Colon (tissue), 2 donors: ENCODE measurements at regions not wholly inside any gene's neighbourhood (a gene's known extent, or its start where the extent isn't known, plus 50 kb on each side); places are given as distances from the start of the nearest gene placed in this dataset.
"Not testable (repeated sequence)": the region's sequence is repeated elsewhere in the genome, so short reads cannot be mapped to it uniquely, and the experiment has no call there.

ENCODE experiments used
- FAIRE-seq: peaks from 2 replicates; lab custom pipeline; 2012; peaks lifted over from hg19 to GRCh38; lab: Jason Lieb, UNC
- donor health status: control.
- donor health status: control.

- FAIRE-seq: no peak
These were observed 676.1 kb upstream of the KLHL1 start for GRCh38 chr13:70784207-70784989.

GRCh38 chr13:70769817-70770216, 661.6 kb upstream of the KLHL1 start:
- FAIRE-seq: no peak

DNA sequence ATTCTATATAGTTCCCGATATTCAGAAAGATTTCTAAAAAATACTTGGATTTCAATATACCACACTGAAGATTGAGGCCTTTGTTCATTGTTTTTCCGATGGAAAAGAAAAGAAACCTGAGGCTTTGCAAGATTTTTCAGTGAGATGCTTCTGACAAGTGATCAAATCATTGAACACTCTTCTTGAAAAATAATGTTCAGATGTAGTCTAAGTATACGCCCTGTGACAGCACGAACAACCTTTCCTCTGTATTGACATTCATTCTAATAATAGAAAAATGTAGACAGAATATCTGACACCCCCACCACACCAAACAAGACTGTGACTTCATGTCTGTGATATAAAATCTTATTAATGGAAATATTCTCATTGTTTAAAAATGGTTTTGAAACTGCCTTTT, 650.7 kb upstream of the KLHL1 start:
- FAIRE-seq: no peak

- FAIRE-seq: no peak
These were observed 647.8 kb upstream of the KLHL1 start for GRCh38 chr13:70756088-70756487.

- no peak for FAIRE-seq
These were observed 647.2 kb upstream of the KLHL1 start for GRCh38 chr13:70755456-70755855.

DNA sequence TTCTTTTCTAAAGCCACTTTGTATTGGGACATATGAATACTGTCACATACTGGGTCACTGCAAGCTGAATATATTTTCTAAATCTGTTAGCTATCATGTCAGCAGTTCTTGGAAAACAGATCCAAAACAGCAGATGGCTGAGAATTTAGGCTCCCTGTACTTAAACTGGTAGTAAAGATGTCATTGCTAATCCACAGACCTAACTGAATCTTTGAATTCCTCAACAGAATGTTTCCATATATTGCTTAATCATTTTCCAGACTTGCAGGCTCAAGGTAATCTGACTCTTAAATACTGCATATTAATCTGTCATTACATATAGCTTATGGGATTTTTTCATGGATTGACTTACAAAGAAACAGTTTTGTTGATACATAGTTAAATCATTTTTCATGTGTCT, 639.0 kb upstream of the KLHL1 start:
- FAIRE-seq: no peak

DNA sequence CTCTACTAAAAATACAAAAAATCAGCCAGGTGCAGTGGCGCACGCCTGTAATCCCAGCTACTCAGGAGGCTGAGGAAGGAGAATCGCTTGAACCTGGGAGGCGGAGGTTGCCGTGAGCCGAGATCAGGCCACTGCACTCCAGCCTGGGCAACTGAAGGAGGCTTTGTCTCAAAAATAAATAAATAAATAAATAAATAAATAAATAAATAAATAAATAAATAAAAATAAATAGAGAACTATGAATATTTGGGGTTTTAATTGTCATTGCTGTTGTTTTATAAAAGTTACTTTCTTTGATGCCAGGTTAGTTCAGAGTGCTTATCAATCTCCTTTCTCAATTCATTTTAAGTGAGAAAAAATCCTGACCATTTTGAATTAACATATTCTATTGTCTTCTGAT, 638.2 kb upstream of the KLHL1 start:
- not testable (repeated sequence) for FAIRE-seq

GRCh38 chr13:70736622-70737317, 628.5 kb upstream of the KLHL1 start:
- FAIRE-seq: no peak

DNA sequence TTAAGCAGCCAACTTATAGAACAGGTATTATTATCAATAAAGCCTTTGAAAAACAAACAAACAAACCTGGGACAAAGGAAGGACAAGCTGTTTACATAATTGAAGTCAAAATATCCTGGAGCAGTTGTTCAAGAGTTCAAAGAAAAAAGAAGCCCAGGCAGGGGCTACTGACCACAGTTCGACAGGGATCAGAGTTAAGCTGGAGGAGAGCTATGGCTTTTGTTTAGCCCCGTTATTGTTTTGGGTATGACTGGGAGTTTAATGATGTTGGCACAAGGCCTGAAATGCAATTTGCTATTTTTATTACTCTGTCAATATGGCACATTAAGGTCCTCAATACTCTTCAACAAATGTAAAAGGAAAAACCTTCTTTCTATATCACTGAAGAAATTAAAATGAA, 624.4 kb upstream of the KLHL1 start:
- no peak for FAIRE-seq

DNA sequence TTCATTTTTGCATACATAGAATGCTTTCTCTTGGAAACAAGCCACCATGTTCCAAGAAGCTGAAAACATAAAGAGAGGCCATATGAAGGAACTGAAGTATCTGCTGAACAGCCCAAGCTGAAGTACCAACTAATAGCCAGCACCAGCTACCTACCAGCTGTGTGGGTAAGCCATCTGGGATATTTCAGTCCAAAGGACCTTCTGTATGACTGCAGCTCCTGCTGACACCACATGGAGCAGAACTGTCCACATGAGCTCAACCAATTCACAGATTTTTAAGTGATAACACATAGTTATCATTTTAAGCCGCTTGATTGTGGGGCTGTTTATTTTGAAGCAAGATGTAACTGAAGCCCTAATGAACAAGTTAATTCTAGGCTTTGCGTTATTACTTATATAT, 621.1 kb upstream of the KLHL1 start:
- no peak for FAIRE-seq

DNA sequence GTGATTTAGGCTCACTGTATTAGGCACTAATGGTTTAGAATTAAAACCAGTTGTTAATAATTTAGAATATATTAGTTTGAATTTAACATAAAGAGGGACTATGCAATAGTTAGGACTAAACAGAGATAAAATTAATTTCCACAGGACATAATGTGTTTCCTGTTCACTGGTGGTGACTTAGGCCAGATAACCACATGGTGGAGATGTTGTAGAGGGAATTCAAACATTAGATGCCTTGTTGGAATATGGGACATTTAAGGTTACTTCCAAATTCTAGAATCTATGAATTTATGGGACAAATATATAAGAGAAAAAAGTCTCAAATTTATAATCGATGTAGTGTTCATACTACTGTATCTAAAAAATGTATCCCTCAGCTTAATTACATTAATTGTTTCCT, 615.5 kb upstream of the KLHL1 start:
- FAIRE-seq: no peak

- no peak for FAIRE-seq
These were observed 612.1 kb upstream of the KLHL1 start for GRCh38 chr13:70720386-70720785.

DNA sequence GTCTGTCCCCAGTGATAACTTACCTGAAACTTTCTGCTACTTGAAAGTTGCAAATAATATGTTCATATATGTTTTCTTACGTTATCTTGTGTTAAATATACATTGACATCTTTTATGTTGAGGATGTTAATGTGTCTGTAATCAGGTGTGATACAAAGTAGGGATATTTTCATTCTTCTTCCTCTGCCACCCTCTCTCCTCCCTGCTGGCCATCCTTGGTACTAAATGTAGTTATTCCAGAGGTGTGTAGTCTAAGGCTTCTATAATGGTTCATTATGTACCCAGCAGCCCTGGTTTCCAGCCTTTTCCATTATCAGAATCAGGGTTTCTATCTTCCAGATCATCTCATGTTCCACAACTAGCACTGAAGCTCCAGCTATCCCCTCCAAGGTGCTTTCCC, 606.7 kb upstream of the KLHL1 start:
- no peak for FAIRE-seq

DNA sequence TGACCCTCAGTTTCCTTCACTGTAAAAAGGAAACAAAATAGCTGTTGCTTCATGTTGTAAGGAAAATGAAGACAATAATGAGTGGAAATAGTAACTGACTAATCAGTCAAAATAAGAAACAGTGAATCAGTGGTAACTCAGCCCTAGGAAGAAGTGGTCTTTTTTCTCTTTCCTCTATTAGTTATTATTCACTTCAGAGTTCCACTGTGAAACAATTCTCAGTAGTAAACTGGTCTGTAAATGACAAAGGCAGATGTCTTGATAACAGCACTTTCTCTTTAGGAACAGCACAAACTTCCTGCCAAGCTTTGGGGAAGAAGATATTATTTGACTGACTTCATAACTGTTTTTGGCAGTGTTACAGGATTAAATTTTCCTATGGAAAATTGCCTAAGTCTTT, 600.5 kb upstream of the KLHL1 start:
- FAIRE-seq: no peak

GRCh38 chr13:70703755-70704154, 595.5 kb upstream of the KLHL1 start:
- no peak for FAIRE-seq

DNA sequence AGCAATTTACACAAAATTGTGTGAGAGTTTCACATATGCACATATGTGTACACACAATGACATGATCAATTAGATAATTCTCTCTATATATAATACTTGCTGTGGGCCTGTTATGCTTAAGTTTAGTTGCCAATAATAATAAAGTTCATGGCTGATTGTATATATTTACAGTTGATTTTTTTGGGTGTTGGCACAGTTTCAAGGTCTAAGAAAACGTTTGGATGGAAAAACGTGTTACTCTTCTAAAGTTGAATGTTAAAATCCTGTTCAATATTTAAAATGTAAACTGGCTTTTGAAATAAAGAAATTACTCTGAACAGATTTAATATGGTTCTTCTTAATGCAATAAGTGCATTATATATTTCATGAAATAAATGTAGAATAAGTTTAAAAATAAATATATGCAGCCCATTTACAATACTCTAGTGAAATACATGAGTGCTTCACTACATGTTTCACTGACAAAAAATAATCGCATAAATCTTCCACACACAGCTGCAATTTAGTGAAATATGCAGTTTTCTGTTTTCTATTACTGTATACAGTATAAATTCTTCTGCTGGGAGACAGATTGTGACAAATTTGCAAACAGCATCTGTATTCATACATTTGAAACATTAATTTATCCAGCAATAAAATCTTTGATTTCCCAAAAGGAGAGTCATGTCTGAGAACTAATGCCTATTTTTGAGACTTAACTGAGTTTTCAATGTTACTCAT, 586.9 kb upstream of the KLHL1 start:
- no peak for FAIRE-seq

GRCh38 chr13:70668983-70669382, 560.7 kb upstream of the KLHL1 start:
- FAIRE-seq: no peak

DNA sequence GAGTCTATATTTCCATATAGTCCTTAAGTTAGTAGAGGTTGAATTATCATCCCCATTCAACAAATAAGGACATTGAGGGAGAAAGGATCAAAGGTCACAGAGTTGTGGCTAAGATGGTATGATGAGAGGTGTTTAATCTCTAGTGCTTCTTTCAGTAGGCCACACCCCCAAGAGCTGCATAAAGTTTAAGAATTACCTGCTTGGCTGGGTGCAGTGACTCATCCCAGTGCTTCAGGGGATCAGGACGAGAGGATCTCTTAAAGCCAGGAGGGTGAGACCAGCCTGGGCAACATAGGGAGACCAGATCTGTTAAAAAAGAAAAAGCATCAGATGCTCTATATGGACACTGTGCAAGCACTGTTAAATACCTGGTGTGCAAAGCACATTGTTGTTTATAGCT, 560.0 kb upstream of the KLHL1 start:
- FAIRE-seq: no peak

DNA sequence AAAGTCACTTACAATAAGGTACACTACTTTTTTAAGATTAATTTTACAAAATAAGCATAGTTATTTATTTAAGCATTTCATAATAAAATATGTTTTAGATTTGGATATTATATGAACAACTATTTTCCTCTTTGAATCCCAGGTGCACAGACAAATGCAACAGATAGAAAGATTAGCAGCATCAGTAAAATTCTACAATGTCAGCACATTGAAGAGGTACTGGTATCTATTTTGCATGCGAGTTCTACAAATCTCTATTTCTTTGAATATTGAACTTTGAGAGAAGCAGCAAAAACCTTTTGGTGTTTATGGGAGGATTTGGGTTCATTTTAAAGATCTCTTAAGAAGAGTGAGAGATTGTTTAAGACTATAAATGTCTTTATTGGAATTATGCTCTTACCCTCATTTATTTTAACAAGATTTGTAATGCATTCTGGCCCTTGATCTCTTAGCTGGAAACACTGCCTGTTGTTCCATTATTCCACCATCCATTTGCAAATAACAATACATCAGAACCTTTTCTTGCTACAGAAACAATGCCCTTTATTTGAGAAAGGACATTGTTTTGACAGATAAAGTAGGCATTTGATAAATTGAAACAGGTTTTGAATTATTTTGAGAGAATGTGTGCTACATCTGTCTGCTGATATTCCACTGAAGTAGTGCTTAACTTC, 558.8 kb upstream of the KLHL1 start:
- no peak for FAIRE-seq

DNA sequence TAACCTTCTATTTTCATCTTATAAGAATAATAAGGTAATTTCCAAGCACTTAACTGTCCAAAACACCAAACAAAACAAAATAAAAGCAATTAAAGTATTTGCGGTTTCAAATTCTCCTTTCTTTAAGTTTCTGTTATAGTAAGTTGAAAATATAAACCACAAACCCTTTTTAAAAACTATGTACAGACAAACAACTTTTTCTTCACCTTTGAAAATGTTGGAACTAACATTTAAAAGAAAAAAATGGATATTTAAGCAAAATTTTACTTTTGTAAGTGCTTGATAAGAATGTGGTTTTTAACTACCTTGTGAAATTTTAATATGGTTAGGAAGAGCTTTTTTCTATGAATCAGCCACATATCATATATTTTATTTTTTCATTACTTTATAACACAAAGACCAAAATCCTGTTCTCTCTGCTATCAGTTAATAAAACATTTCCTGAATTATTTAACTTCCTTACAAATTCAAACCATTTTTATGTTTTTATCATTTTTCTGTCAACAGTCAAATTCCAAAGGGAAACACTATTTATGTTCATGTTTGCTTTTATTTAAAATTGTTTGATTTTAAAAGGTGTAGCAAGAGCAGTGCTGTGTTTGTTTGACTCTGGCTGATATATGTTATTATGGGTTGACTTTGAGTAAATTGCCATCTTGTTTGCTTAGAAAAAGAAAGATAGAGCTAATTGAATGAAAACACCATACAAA, 554.1 kb upstream of the KLHL1 start:
- no peak for FAIRE-seq

DNA sequence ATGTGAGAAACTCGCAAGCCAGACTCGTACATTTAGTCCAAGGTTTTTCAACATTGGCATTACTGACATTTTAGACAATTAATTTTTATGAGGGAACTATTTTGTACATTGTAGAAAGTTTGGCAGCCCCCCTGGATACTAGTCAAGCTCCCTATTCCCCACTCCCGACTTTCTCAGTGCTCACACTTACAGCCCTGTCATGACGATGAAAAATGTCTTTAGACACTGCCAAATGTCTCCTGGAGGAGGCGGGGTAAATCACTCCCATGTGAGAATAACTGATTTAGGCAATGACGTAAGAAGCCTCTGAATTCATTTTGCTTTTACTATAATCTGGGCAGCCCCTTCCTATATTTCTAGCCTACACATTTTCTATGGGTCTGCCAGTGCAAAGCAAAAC, 535.8 kb upstream of the KLHL1 start:
- FAIRE-seq: no peak

DNA sequence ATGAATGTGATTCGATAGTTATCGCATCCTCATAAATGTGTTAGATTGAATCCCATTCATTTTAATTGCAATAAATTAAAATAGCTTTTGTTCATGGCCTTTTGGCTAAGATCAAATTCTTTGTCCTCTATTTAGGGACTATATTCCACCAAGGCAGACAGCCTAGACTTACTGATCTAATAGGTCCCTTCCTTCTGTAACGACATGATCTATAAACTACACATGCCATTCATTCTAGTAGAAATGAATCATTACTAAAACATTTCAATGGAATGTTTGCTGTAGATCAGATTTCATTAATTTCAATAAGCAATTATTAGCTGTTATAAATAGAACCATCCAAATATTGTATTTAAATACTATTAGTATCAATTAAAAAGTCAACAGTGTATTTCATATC, 526.6 kb upstream of the KLHL1 start:
- FAIRE-seq: no peak
